Endothelial cell of umbilical vein (primary cell): ENCODE measurements at regions not wholly inside any gene's neighbourhood (a gene's known extent, or its start where the extent isn't known, plus 50 kb on each side); places are given as distances from the start of the nearest gene placed in this dataset.

ENCODE experiments used
- BruUV-seq: library from RNA; stranded (reverse); fragments of 400-500 nt; replicated peaks from 2 replicates; lab custom pipeline; 2021; lab: Mats Ljungman, UMichigan
- CTCF ChIA-PET: fragments of 300-600, 350-600 bp; sonication (Branson Sonifier 250); formaldehyde crosslinking; loops from one replicate; lab custom pipeline; 2021; ENCODE audit warnings: antibody characterized with exemption, inconsistent platforms; lab: Charles Lee
- POLR2A ChIA-PET: fragments of 300-600, 350-600 bp; sonication (Branson Sonifier 250); formaldehyde crosslinking; loops from one replicate; lab custom pipeline; 2021; ENCODE audit warnings: antibody characterized with exemption, inconsistent platforms; lab: Charles Lee
- DNase-seq: peaks from one replicate; pipeline ENCODE4 v3.0.0-alpha.2; 2011; ENCODE audit warnings: low read depth, low spot score
- FAIRE-seq: peaks from 2 replicates; lab custom pipeline; 2011; peaks lifted over from hg19 to GRCh38; lab: Jason Lieb, UNC
- H2AFZ ChIP-seq: 2 replicates; pipeline ENCODE4 v1.6.0; 2012; ENCODE audit warnings: low read depth, low read length, control low read depth, inconsistent platforms
- H3K27ac ChIP-seq: 2 replicates; pipeline ENCODE4 v1.5.1; 2011; ENCODE audit warnings: low read depth, mild to moderate bottlenecking, control low read depth, low read length, moderate library complexity; ENCODE audit not compliant: insufficient read depth
- H3K27me3 ChIP-seq, 2 experiments: 2 replicates each; pipeline versions ENCODE4 v1.6.0 to v1.6.1; 2011; ENCODE audit warnings: low read length in 2 of 2, mixed read lengths in 1 of 2; ENCODE audit not compliant: control insufficient read depth in 2 of 2, insufficient read depth in 2 of 2
- H3K36me3 ChIP-seq, 2 experiments: 2 replicates in 1 of 2; 3 replicates in 1 of 2; pipeline ENCODE4 v1.5.1; 2011; ENCODE audit warnings: low read length in 2 of 2, mild to moderate bottlenecking in 1 of 2, moderate library complexity in 1 of 2; ENCODE audit not compliant: control insufficient read depth in 2 of 2, insufficient read depth in 2 of 2; ENCODE audit errors: extremely low read depth in 1 of 2
- H3K4me1 ChIP-seq: 3 replicates; pipeline ENCODE4 v1.5.1; 2011; ENCODE audit warnings: mild to moderate bottlenecking, low read length; ENCODE audit not compliant: control insufficient read depth, insufficient read depth; ENCODE audit errors: extremely low read depth
- H3K4me2 ChIP-seq: 2 replicates; pipeline ENCODE4 v1.6.1; 2011; ENCODE audit warnings: low read length, control low read depth, mixed read lengths; ENCODE audit not compliant: insufficient read depth
- H3K4me3 ChIP-seq, 3 experiments: fragments of 200-600 bp in 1 of 3; sonication (generic), shearing (Covaris generic) in 1 of 3; replicated peaks in 1 of 3; 2 replicates each; pipeline ENCODE4 v1.5.1; 2011 to 2016; ENCODE audit warnings: control low read depth in 3 of 3, low read length in 3 of 3, mild to moderate bottlenecking in 2 of 3, inconsistent platforms in 1 of 3, low read depth in 1 of 3, moderate library complexity in 1 of 3; ENCODE audit not compliant: insufficient read depth in 1 of 3
- H3K79me2 ChIP-seq: 2 replicates; pipeline ENCODE4 v1.6.0; 2012; ENCODE audit warnings: low read length, inconsistent platforms; ENCODE audit not compliant: control insufficient read depth, insufficient read depth
- H3K9ac ChIP-seq: replicated peaks from 2 replicates; pipeline ENCODE3; 2011; ENCODE audit warnings: low read length, control low read depth; ENCODE audit not compliant: insufficient read depth; ENCODE audit errors: extremely low read depth
- H3K9me1 ChIP-seq: replicated peaks from 3 replicates; pipeline ENCODE4 v1.6.0; 2011; ENCODE audit warnings: mild to moderate bottlenecking, low read length; ENCODE audit not compliant: control insufficient read depth, insufficient read depth; ENCODE audit errors: extremely low read depth
- H3K9me3 ChIP-seq: replicated peaks from 2 replicates; pipeline ENCODE4 v1.5.1; 2012; ENCODE audit warnings: low read length, inconsistent platforms; ENCODE audit not compliant: control insufficient read depth, insufficient read depth
- H4K20me1 ChIP-seq: replicated peaks from 2 replicates; pipeline ENCODE3; 2011; ENCODE audit warnings: mild to moderate bottlenecking, low read length; ENCODE audit not compliant: control insufficient read depth, insufficient read depth; ENCODE audit errors: extremely low read depth
- CTCF ChIP-seq, 2 donors: IDR thresholded peaks; 1 replicate in 1 of 2; 2 replicates in 1 of 2; pipeline ENCODE4 v1.5.1; 2011; ENCODE audit warnings: low read length in 2 of 2, mild to moderate bottlenecking in 2 of 2, moderate library complexity in 2 of 2, control low read depth in 1 of 2, inconsistent platforms in 1 of 2, low read depth in 1 of 2; ENCODE audit not compliant: insufficient read depth in 1 of 2; ENCODE audit errors: extremely low read depth in 1 of 2
- EZH2 ChIP-seq: IDR thresholded peaks from 2 replicates; pipeline ENCODE4 v1.6.1; 2012; ENCODE audit warnings: borderline replicate concordance, low read depth, mild to moderate bottlenecking, moderate library complexity, low read length, inconsistent platforms; ENCODE audit not compliant: severe bottlenecking
- FOS ChIP-seq: IDR thresholded peaks from 2 replicates; pipeline ENCODE4 v1.6.1; 2011; ENCODE audit warnings: mild to moderate bottlenecking, low read length, moderate library complexity, borderline replicate concordance; ENCODE audit not compliant: insufficient read depth
- GATA2 ChIP-seq: IDR thresholded peaks from 2 replicates; pipeline ENCODE4 v1.7.0; 2011; ENCODE audit warnings: low read depth, mild to moderate bottlenecking, moderate library complexity, mixed read lengths, low read length; ENCODE audit not compliant: insufficient read length, insufficient read depth
- JUN ChIP-seq: IDR thresholded peaks from 2 replicates; pipeline ENCODE4 v1.6.1; 2011; ENCODE audit warnings: borderline replicate concordance, low read depth; ENCODE audit not compliant: insufficient read length, insufficient read depth
- MAX ChIP-seq: IDR thresholded peaks from 2 replicates; pipeline ENCODE4 v1.6.1; 2011; ENCODE audit not compliant: insufficient read depth, insufficient read length
- MYC ChIP-seq: IDR thresholded peaks from one replicate; pipeline ENCODE4 v1.6.1; 2011; ENCODE audit warnings: mild to moderate bottlenecking, low read depth, low read length
- POLR2A ChIP-seq: IDR thresholded peaks from 2 replicates; pipeline ENCODE4 v1.6.1; 2012; ENCODE audit warnings: low read depth, mild to moderate bottlenecking, control low read depth, low read length
- POLR2AphosphoS5 ChIP-seq: IDR thresholded peaks from 2 replicates; pipeline ENCODE4 v1.6.1; 2012; ENCODE audit warnings: low read depth, mild to moderate bottlenecking, control low read depth, low read length, moderate library complexity; ENCODE audit not compliant: insufficient read depth
- dilution Hi-C: fragments of 300-500 bp; cut with MboI; formaldehyde crosslinking; loops from one replicate; pipeline ENCODE4 v1.15.0; 2019; ENCODE audit warnings: low sequenced_read_pairs; ENCODE audit not compliant: extremely low pct_ligation_motif_present
- intact Hi-C: fragments of 100-400 bp; cut with micrococcal nuclease; formaldehyde crosslinking; loops from one replicate; pipeline ENCODE4 v1.10.0; 2022

GRCh38 chr6:21409231-21409630 lies 184.3 kb upstream of the SOX4 start:
- no peaks in the 10 kb centered on the region for H3K4me1 ChIP-seq
- dilution Hi-C loops: no loop called here
- H3K9me1 ChIP-seq: no peaks in the 10 kb centered on the region
- no peak for DNase-seq
- no peak overlapping the region for H3K4me2 ChIP-seq
- no peak overlapping the region for H2AFZ ChIP-seq
- ChIA-PET CTCF (no interaction called here), POLR2A (no interaction called here)
- no peak for FAIRE-seq
- no peaks in the 10 kb centered on the region for H3K36me3 ChIP-seq
- no peaks in the 10 kb centered on the region for H3K79me2 ChIP-seq
- no peak overlapping the region for H3K4me3 ChIP-seq
- no TSS peak for BruUV-seq
- H3K27me3 ChIP-seq: no peaks in the 10 kb centered on the region
- no peak overlapping the region for H3K27ac ChIP-seq
- no peak overlapping the region for H3K9ac ChIP-seq
- H3K9me3 ChIP-seq: no peaks in the 10 kb centered on the region
- intact Hi-C loops: no loop called here
- no peaks in the 10 kb centered on the region for H4K20me1 ChIP-seq
- no peak for TF ChIP-seq POLR2AphosphoS5
- no peak for TF ChIP-seq MYC
- no peak for TF ChIP-seq CTCF (IDR thresholded peaks at IDR 0.05; ENCODE audit: extremely low read depth in 1 of 2, insufficient read depth in 1 of 2, low read depth in 1 of 2, low read length in 2 of 2)
- TF ChIP-seq JUN: no peak
- no peak for TF ChIP-seq POLR2A
- TF ChIP-seq EZH2: no peak
- TF ChIP-seq MAX: no peak
- no peak for TF ChIP-seq FOS
- no peak for TF ChIP-seq GATA2
